ENCODE measurements at regions not wholly inside any gene's neighbourhood (a gene's known extent, or its start where the extent isn't known, plus 50 kb on each side); places are given as distances from the start of the nearest gene placed in this dataset.

DNA sequence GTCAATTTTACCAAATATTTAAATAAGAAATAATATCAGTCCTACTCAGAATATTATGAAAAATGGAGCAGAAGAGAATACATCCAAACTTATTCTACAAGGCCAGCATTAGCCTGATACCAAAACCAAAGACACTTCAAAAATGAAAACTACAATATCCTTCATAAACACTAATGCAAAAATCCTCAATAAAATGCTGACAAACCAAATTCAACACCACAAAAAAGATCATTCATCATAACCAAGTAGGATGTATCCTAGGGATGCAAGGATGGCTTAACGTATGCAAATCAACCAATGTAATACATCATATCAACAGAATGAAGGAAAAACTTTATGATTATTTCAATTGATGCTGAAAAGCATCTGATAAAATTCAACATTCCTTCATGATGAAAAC, 352.4 kb upstream of the ADGRB3 start:
- Histone ChIP-seq H3K36me3 (ENCODE audit: control insufficient read depth in 2 of 2, insufficient read depth in 1 of 2, low read length in 2 of 2) (no peaks in the 10 kb centered on the region), H3K9me3 (ENCODE audit: control insufficient read depth, insufficient read depth, low read depth, low read length) (no peaks in the 10 kb centered on the region), H3K27ac (ENCODE audit: extremely low read depth, low read depth, low read length) (no peak overlapping the region), H3K4me1 (ENCODE audit: control insufficient read depth, insufficient read depth, low read length) (no peaks in the 10 kb centered on the region), H3K4me3 (ENCODE audit: low read depth, low read length) (no peak overlapping the region)
- TF ChIP-seq ZFP69B (tag by site-specific recombination; IDR thresholded peaks at IDR 0.05) (no peak), ZNF677 (tag by site-specific recombination; IDR thresholded peaks at IDR 0.05) (no peak), KLF9 (tag by site-specific recombination; IDR thresholded peaks at IDR 0.05; ENCODE audit: low read depth) (no peak), ZNF37A (tag by site-specific recombination; IDR thresholded peaks at IDR 0.05) (no peak), PRDM1 (tag by site-specific recombination; IDR thresholded peaks at IDR 0.05) (no peak), MYNN (tag by site-specific recombination; IDR thresholded peaks at IDR 0.05; ENCODE audit: borderline replicate concordance) (no peak), ZNF843 (tag by site-specific recombination; IDR thresholded peaks at IDR 0.05) (no peak), OSR2 (tag by site-specific recombination; IDR thresholded peaks at IDR 0.05) (no peak), ZNF600 (tag by site-specific recombination; IDR thresholded peaks at IDR 0.05) (no peak), ZNF654 (tag by site-specific recombination; IDR thresholded peaks at IDR 0.05; ENCODE audit: low read depth) (no peak)
- TF ChIP-seq, protein P1, sequence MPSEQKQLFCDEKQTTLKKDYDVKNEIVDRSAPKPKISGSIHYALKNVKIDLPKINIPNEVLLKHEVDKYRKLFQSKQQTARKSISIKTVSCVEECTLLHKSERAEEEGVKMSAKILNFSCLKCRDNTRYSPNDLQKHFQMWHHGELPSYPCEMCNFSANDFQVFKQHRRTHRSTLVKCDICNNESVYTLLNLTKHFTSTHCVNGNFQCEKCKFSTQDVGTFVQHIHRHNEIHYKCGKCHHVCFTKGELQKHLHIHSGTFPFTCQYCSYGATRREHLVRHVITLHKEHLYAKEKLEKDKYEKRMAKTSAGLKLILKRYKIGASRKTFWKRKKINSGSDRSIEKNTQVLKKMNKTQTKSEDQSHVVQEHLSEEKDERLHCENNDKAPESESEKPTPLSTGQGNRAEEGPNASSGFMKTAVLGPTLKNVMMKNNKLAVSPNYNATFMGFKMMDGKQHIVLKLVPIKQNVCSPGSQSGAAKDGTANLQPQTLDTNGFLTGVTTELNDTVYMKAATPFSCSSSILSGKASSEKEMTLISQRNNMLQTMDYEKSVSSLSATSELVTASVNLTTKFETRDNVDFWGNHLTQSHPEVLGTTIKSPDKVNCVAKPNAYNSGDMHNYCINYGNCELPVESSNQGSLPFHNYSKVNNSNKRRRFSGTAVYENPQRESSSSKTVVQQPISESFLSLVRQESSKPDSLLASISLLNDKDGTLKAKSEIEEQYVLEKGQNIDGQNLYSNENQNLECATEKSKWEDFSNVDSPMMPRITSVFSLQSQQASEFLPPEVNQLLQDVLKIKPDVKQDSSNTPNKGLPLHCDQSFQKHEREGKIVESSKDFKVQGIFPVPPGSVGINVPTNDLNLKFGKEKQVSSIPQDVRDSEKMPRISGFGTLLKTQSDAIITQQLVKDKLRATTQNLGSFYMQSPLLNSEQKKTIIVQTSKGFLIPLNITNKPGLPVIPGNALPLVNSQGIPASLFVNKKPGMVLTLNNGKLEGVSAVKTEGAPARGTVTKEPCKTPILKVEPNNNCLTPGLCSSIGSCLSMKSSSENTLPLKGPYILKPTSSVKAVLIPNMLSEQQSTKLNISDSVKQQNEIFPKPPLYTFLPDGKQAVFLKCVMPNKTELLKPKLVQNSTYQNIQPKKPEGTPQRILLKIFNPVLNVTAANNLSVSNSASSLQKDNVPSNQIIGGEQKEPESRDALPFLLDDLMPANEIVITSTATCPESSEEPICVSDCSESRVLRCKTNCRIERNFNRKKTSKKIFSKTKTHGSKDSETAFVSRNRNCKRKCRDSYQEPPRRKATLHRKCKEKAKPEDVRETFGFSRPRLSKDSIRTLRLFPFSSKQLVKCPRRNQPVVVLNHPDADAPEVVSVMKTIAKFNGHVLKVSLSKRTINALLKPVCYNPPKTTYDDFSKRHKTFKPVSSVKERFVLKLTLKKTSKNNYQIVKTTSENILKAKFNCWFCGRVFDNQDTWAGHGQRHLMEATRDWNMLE (tag by site-specific recombination; conservative IDR thresholded peaks at IDR 0.05; ENCODE audit: low read depth) = no peak
- TF ChIP-seq, protein P2, sequence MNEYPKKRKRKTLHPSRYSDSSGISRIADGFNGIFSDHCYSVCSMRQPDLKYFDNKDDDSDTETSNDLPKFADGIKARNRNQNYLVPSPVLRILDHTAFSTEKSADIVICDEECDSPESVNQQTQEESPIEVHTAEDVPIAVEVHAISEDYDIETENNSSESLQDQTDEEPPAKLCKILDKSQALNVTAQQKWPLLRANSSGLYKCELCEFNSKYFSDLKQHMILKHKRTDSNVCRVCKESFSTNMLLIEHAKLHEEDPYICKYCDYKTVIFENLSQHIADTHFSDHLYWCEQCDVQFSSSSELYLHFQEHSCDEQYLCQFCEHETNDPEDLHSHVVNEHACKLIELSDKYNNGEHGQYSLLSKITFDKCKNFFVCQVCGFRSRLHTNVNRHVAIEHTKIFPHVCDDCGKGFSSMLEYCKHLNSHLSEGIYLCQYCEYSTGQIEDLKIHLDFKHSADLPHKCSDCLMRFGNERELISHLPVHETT (tag by site-specific recombination; IDR thresholded peaks at IDR 0.05) = no peak
- ChIA-PET CTCF (no interaction called here), POLR2A (no interaction called here)

DNA sequence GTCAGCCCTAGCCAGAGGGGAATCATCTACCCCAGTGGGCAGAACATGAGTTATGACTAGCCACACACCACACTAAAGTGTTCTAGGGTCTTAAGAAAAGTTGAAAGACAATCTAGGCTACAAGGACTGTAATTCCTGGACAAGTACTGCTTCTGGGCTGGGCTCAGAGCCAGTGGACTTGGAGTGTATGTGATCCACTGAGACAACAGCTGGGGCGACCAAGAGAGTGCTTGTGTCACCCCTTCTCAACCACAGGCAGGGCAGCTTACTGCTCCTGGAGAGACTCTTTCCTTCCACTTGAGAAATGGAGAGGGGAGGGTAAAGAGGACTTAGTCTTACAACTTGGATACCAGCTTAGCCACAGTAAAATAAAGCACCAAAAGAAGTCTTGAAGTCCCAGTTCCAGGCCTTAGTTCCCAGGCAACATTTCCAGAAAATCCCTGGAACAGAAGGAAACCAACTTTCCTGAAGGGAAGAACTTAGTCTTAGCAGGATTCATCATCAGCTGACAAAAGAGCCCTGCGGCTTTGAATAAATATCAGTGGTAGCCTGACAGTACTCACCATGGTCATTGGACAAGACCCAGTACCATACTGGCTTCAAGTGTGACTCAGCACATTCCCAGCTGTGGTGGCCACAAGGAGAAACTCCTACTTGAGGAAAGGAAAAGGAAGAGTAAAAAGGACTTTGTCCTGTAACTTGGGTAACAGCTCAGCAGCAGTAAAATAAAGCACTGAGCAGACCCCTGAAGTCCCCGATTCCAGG, 355.1 kb upstream of the ADGRB3 start:
- H3K27ac ChIP-seq (ENCODE audit: extremely low read depth, low read depth, low read length) = no peak overlapping the region
- no peaks in the 10 kb centered on the region for H3K4me1 ChIP-seq (ENCODE audit: control insufficient read depth, insufficient read depth, low read length)
- ChIA-PET POLR2A (no interaction called here), CTCF (no interaction called here)
- H3K9me3 ChIP-seq (ENCODE audit: control insufficient read depth, insufficient read depth, low read depth, low read length) = no peaks in the 10 kb centered on the region
- no peak overlapping the region for H3K4me3 ChIP-seq (ENCODE audit: low read depth, low read length)
- H3K36me3 ChIP-seq (ENCODE audit: control insufficient read depth in 2 of 2, insufficient read depth in 1 of 2, low read length in 2 of 2) = no peaks in the 10 kb centered on the region
- TF ChIP-seq ZNF433 (tag by site-specific recombination; IDR thresholded peaks at IDR 0.05; ENCODE audit: low read depth) (no peak), ZNF555 (tag by site-specific recombination; conservative IDR thresholded peaks at IDR 0.05) (no peak), ZNF677 (tag by site-specific recombination; IDR thresholded peaks at IDR 0.05) (no peak), ZNF394 (tag by site-specific recombination; IDR thresholded peaks at IDR 0.05; ENCODE audit: borderline replicate concordance) (no peak), ZNF560 (tag by site-specific recombination; IDR thresholded peaks at IDR 0.05; ENCODE audit: borderline replicate concordance) (no peak), ZNF175 (tag by site-specific recombination; IDR thresholded peaks at IDR 0.05) (no peak)
- TF ChIP-seq, protein P3, sequence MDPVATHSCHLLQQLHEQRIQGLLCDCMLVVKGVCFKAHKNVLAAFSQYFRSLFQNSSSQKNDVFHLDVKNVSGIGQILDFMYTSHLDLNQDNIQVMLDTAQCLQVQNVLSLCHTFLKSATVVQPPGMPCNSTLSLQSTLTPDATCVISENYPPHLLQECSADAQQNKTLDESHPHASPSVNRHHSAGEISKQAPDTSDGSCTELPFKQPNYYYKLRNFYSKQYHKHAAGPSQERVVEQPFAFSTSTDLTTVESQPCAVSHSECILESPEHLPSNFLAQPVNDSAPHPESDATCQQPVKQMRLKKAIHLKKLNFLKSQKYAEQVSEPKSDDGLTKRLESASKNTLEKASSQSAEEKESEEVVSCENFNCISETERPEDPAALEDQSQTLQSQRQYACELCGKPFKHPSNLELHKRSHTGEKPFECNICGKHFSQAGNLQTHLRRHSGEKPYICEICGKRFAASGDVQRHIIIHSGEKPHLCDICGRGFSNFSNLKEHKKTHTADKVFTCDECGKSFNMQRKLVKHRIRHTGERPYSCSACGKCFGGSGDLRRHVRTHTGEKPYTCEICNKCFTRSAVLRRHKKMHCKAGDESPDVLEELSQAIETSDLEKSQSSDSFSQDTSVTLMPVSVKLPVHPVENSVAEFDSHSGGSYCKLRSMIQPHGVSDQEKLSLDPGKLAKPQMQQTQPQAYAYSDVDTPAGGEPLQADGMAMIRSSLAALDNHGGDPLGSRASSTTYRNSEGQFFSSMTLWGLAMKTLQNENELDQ (tag by site-specific recombination; IDR thresholded peaks at IDR 0.05; ENCODE audit: low read depth) = no peak
- TF ChIP-seq, protein P4, sequence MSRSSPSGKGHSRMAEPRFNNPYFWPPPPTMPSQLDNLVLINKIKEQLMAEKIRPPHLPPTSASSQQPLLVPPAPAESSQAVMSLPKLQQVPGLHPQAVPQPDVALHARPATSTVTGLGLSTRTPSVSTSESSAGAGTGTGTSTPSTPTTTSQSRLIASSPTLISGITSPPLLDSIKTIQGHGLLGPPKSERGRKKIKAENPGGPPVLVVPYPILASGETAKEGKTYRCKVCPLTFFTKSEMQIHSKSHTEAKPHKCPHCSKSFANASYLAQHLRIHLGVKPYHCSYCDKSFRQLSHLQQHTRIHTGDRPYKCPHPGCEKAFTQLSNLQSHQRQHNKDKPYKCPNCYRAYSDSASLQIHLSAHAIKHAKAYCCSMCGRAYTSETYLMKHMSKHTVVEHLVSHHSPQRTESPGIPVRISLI (tag by site-specific recombination; IDR thresholded peaks at IDR 0.05) = no peak
- TF ChIP-seq, protein P5, sequence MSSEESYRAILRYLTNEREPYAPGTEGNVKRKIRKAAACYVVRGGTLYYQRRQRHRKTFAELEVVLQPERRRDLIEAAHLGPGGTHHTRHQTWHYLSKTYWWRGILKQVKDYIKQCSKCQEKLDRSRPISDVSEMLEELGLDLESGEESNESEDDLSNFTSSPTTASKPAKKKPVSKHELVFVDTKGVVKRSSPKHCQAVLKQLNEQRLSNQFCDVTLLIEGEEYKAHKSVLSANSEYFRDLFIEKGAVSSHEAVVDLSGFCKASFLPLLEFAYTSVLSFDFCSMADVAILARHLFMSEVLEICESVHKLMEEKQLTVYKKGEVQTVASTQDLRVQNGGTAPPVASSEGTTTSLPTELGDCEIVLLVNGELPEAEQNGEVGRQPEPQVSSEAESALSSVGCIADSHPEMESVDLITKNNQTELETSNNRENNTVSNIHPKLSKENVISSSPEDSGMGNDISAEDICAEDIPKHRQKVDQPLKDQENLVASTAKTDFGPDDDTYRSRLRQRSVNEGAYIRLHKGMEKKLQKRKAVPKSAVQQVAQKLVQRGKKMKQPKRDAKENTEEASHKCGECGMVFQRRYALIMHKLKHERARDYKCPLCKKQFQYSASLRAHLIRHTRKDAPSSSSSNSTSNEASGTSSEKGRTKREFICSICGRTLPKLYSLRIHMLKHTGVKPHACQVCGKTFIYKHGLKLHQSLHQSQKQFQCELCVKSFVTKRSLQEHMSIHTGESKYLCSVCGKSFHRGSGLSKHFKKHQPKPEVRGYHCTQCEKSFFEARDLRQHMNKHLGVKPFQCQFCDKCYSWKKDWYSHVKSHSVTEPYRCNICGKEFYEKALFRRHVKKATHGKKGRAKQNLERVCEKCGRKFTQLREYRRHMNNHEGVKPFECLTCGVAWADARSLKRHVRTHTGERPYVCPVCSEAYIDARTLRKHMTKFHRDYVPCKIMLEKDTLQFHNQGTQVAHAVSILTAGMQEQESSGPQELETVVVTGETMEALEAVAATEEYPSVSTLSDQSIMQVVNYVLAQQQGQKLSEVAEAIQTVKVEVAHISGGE (tag by site-specific recombination; conservative IDR thresholded peaks at IDR 0.05; ENCODE audit: low read depth) = no peak

All from HEK293 (cell line).